ENCODE measurements at regions not wholly inside any gene's neighbourhood (a gene's known extent, or its start where the extent isn't known, plus 50 kb on each side); places are given as distances from the start of the nearest gene placed in this dataset.

GRCh38 chr18:24826605-24827004 is 366.2 kb downstream of the HRH4 start:
- DNase-seq (ENCODE audit: low read depth): no peak

GRCh38 chr18:24827501-24827900 is 367.1 kb downstream of the HRH4 start:
- DNase-seq (ENCODE audit: low read depth): no peak

GRCh38 chr18:24831081-24831480 is 370.6 kb downstream of the HRH4 start:
- DNase-seq (ENCODE audit: low read depth): no peak

GRCh38 chr18:24831871-24832665 is 371.6 kb downstream of the HRH4 start:
- no peak for DNase-seq (ENCODE audit: low read depth)

GRCh38 chr18:24835751-24836150 is 375.3 kb downstream of the HRH4 start:
- no peak for DNase-seq (ENCODE audit: low read depth)

- no peak for DNase-seq (ENCODE audit: low read depth)
Measured at GRCh38 chr18:24837066-24837465, 376.6 kb downstream of the HRH4 start.

- DNase-seq (ENCODE audit: low read depth): no peak
Measured at GRCh38 chr18:24840051-24840450, 379.6 kb downstream of the HRH4 start.

- no peak for DNase-seq (ENCODE audit: low read depth)
Measured at GRCh38 chr18:24840640-24841039, 380.2 kb downstream of the HRH4 start.

GRCh38 chr18:24841536-24841935 is 381.1 kb downstream of the HRH4 start:
- DNase-seq (ENCODE audit: low read depth): no peak

- no peak for DNase-seq (ENCODE audit: low read depth)
Measured at GRCh38 chr18:24843123-24843522, 382.7 kb downstream of the HRH4 start.

GRCh38 chr18:24846138-24846537 is 385.7 kb downstream of the HRH4 start:
- no peak for DNase-seq (ENCODE audit: low read depth)

GRCh38 chr18:24850532-24850931 is 390.1 kb downstream of the HRH4 start:
- no peak for DNase-seq (ENCODE audit: low read depth)

- no peak for DNase-seq (ENCODE audit: low read depth)
Measured at GRCh38 chr18:24853076-24853475, 392.6 kb downstream of the HRH4 start.

- no peak for DNase-seq (ENCODE audit: low read depth)
Measured at GRCh38 chr18:24860978-24861680, 400.7 kb downstream of the HRH4 start.

GRCh38 chr18:24862201-24862816 is 401.9 kb downstream of the HRH4 start:
- no peak for DNase-seq (ENCODE audit: low read depth)

GRCh38 chr18:24868311-24868710 is 407.9 kb downstream of the HRH4 start:
- DNase-seq (ENCODE audit: low read depth): no peak

- DNase-seq (ENCODE audit: low read depth): no peak
Measured at GRCh38 chr18:24868760-24869237, 408.4 kb downstream of the HRH4 start.

- no peak for DNase-seq (ENCODE audit: low read depth)
Measured at GRCh38 chr18:24869285-24869684, 408.8 kb downstream of the HRH4 start.

GRCh38 chr18:24875286-24875685 is 414.8 kb downstream of the HRH4 start:
- DNase-seq (ENCODE audit: low read depth): no peak

GRCh38 chr18:24875777-24876176 is 415.3 kb downstream of the HRH4 start:
- no peak for DNase-seq (ENCODE audit: low read depth)

- DNase-seq (ENCODE audit: low read depth): no peak
Measured at GRCh38 chr18:24876266-24876665, 415.8 kb downstream of the HRH4 start.

GRCh38 chr18:24877066-24877465 is 416.6 kb downstream of the HRH4 start:
- no peak for DNase-seq (ENCODE audit: low read depth)

GRCh38 chr18:24877546-24877945 is 417.1 kb downstream of the HRH4 start:
- DNase-seq (ENCODE audit: low read depth): no peak

Measured in T follicular helper cell (primary cell).